ENCODE measurements at regions not wholly inside any gene's neighbourhood (a gene's known extent, or its start where the extent isn't known, plus 50 kb on each side); places are given as distances from the start of the nearest gene placed in this dataset.

GRCh38 chr15:31727612-31728011 is 302.7 kb upstream of the CHRNA7 start:
- POLR2A ChIA-PET = no interaction called here
- no peaks in the 10 kb centered on the region for H3K36me3 Mint-ChIP-seq (ENCODE audit: low read depth)
- ATAC-seq (ENCODE audit: low read depth) = no peak
- no peaks in the 10 kb centered on the region for H3K4me1 Mint-ChIP-seq
- H3K9me3 Mint-ChIP-seq = no peaks in the 10 kb centered on the region
- CTCF ChIA-PET = no interaction called here
- intact Hi-C loops (cut with micrococcal nuclease) = no loop called here
- H3K4me3 Mint-ChIP-seq = no peak overlapping the region
- DNase-seq = no peak
- no peak for TF ChIP-seq CTCF (IDR thresholded peaks at IDR 0.05)
- H3K27me3 Mint-ChIP-seq = peaks cover 16% of the 10 kb centered on the region
- H3K27ac Mint-ChIP-seq = no peak overlapping the region

GRCh38 chr15:31732726-31733125 is 297.6 kb upstream of the CHRNA7 start:
- CTCF ChIA-PET = no interaction called here
- ATAC-seq (ENCODE audit: low read depth) = no peak

GRCh38 chr15:31733424-31733823 is 296.9 kb upstream of the CHRNA7 start:
- Mint-ChIP-seq H3K36me3 (ENCODE audit: low read depth) (no peaks in the 10 kb centered on the region), H3K27me3 (peaks cover 19% of the 10 kb centered on the region), H3K4me3 (no peak overlapping the region), H3K27ac (no peak overlapping the region), H3K4me1 (no peaks in the 10 kb centered on the region), H3K9me3 (peaks cover 4% of the 10 kb centered on the region)
- TF ChIP-seq CTCF (IDR thresholded peaks at IDR 0.05) = no peak
- no peak for ATAC-seq (ENCODE audit: low read depth)
- ChIA-PET CTCF (no interaction called here), POLR2A (no interaction called here)
- DNase-seq = no peak
- intact Hi-C loops (cut with micrococcal nuclease) = no loop called here

More at GRCh38 chr15:31732726-31733125, 297.6 kb upstream of the CHRNA7 start:
- Mint-ChIP-seq H3K36me3 (ENCODE audit: low read depth) (no peaks in the 10 kb centered on the region), H3K9me3 (peaks cover 4% of the 10 kb centered on the region), H3K4me3 (no peak overlapping the region), H3K4me1 (no peaks in the 10 kb centered on the region), H3K27me3 (peaks cover 22% of the 10 kb centered on the region), H3K27ac (no peak overlapping the region)
- POLR2A ChIA-PET = no interaction called here
- DNase-seq = no peak
- intact Hi-C loops (cut with micrococcal nuclease) = no loop called here
- no peak for TF ChIP-seq CTCF (IDR thresholded peaks at IDR 0.05)

GRCh38 chr15:31740203-31740602 is 290.1 kb upstream of the CHRNA7 start:
- intact Hi-C loops (cut with micrococcal nuclease) = no loop called here
- Mint-ChIP-seq H3K9me3 (peaks cover 15% of the 10 kb centered on the region), H3K4me3 (no peak overlapping the region), H3K36me3 (ENCODE audit: low read depth) (no peaks in the 10 kb centered on the region), H3K27ac (no peak overlapping the region), H3K27me3 (peaks cover 6% of the 10 kb centered on the region), H3K4me1 (no peaks in the 10 kb centered on the region)
- ChIA-PET POLR2A (no interaction called here), CTCF (no interaction called here)
- ATAC-seq (ENCODE audit: low read depth) = no peak
- DNase-seq = no peak
- TF ChIP-seq CTCF (IDR thresholded peaks at IDR 0.05) = no peak

GRCh38 chr15:31745841-31746240 is 284.5 kb upstream of the CHRNA7 start:
- Mint-ChIP-seq H3K4me1 (no peaks in the 10 kb centered on the region), H3K36me3 (ENCODE audit: low read depth) (no peaks in the 10 kb centered on the region), H3K9me3 (peaks cover 21% of the 10 kb centered on the region), H3K27me3 (peaks cover 6% of the 10 kb centered on the region), H3K4me3 (no peak overlapping the region), H3K27ac (no peak overlapping the region)
- CTCF ChIA-PET = no interaction called here
- DNase-seq = no peak
- POLR2A ChIA-PET = no interaction called here
- intact Hi-C loops (cut with micrococcal nuclease) = no loop called here
- no peak for ATAC-seq (ENCODE audit: low read depth)
- TF ChIP-seq CTCF (IDR thresholded peaks at IDR 0.05) = no peak

Measured in activated B cell treated with CpG ODN at 0.5 μM for 24 hours (primary cell).